ENCODE measurements at regions not wholly inside any gene's neighbourhood (a gene's known extent, or its start where the extent isn't known, plus 50 kb on each side); places are given as distances from the start of the nearest gene placed in this dataset.

DNA sequence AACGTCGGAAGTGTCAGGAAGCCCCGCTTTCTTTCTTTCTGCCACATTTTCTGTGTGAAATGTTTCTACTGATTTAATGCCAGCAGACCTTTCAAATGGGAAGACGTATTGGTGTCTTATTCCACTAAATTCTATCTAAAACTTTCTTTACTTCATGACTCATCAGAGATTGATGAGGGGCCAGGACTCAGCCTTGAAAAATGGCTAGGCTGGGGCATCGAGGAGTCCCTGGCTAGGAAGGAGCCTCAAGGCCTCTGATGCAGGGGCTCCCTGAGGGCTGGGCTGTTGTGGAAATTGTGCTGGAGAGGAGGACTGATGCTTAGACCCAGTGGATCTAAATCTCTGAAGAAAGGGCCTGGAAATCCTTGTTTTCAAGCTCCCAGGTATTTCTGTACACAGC is 192.8 kb upstream of the PDE10A start:
- Histone ChIP-seq H3K27ac (ENCODE audit: low read depth, low read length) (no peak overlapping the region), H3K27me3 (ENCODE audit: control insufficient read depth, insufficient read depth, low read length) (peaks cover 58% of the 10 kb centered on the region), H3K4me1 (ENCODE audit: control insufficient read depth, insufficient read depth, low read length) (no peaks in the 10 kb centered on the region), H3K36me3 (ENCODE audit: control insufficient read depth, insufficient read depth, low read length) (no peaks in the 10 kb centered on the region), H3K9me3 (ENCODE audit: control insufficient read depth, insufficient read depth, low read depth, low read length) (no peaks in the 10 kb centered on the region), H3K4me3 (ENCODE audit: low read depth, low read length) (no peak overlapping the region), H3K9ac (ENCODE audit: low read length) (no peak overlapping the region)

DNA sequence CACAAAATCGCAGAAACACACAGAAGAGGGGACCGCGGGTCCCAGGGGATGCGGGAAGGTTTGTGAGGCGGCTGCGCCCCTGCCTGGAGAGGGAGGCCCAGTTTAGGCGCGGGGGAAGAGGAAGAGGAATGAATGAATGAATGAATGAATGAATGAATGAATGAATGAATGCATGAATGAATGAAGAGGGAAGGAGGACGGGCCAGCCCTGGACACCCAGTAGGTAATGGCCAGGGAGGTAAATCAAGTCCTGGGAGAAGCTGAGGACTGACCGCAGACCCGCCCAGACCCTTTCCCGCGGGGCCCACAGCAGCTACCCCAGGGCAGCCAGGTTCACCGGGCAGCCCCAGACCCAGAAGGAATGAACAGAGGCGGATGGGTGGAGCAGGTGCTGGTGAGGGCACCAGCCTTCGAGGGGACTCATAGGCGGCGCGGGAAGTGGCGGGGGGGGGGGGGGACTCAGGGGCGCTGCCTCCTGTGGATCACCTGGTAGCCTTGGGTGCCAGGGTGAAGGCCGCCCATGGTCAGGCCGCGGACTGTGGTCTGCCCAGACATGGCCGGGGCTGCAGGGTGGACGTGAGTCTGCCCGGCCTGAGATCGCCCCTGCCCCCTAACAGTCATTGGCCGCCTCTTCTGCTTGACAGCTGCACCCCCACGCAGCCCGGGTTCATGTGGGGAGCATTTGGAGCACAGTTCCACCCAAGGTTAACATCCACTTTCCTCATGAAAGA is 192.0 kb upstream of the PDE10A start:
- peaks cover 63% of the 10 kb centered on the region for H3K27me3 ChIP-seq (ENCODE audit: control insufficient read depth, insufficient read depth, low read length)

DNA sequence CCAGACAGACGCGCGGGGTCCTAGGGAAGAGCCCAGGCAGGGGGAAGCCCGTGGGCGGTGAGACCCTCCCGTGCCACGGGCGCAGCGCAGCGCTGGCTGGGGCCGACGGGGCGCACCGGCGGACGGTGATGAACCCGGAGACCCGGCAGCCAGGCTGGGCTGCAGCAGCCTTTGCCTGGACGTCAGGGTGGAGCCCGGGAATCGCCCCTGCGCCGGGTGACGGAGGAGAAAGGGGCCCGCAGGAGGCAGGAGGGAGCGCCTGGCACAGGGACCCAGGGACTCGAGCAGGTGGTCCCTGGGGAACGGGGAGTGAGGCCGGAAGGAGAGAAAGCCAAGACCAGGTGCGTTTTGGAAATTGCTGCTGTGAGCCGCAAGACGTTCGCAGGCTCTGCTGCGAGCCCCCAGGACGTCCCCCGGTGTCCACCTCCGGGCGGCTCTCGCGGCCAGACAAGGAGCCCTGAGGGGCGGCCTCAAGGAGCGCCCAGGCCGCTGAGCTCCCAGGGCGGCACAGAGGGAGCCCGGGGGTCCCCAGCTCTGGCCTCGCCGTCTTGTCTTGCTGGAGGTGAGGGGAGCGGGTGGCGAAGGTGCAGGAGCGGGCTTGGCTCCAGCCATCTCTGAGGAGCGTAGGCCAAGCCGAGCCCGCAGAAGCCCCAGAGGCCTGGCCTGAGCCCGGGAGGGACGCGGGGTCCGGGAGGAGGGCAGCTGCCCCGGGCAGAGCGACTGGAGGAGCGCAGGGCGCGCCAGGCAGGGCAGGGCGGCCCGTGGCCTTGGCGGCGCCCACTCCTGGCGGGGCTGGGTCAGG is 191.2 kb upstream of the PDE10A start:
- H3K27ac ChIP-seq (ENCODE audit: low read depth, low read length) = no peak overlapping the region
- H3K27me3 ChIP-seq (ENCODE audit: control insufficient read depth, insufficient read depth, low read length) = peaks cover 66% of the 10 kb centered on the region
- H3K4me3 ChIP-seq (ENCODE audit: low read depth, low read length) = peak overlapping the region; percentile 59
- no peaks in the 10 kb centered on the region for H3K36me3 ChIP-seq (ENCODE audit: control insufficient read depth, insufficient read depth, low read length)
- H3K9ac ChIP-seq (ENCODE audit: low read length) = no peak overlapping the region
- H3K9me3 ChIP-seq (ENCODE audit: control insufficient read depth, insufficient read depth, low read depth, low read length) = no peaks in the 10 kb centered on the region
- no peaks in the 10 kb centered on the region for H3K4me1 ChIP-seq (ENCODE audit: control insufficient read depth, insufficient read depth, low read length)

More for the DNA sequence above, 192.0 kb upstream of the PDE10A start:
- Histone ChIP-seq H3K27ac (ENCODE audit: low read depth, low read length) (no peak overlapping the region), H3K9ac (ENCODE audit: low read length) (no peak overlapping the region), H3K4me1 (ENCODE audit: control insufficient read depth, insufficient read depth, low read length) (no peaks in the 10 kb centered on the region), H3K4me3 (ENCODE audit: low read depth, low read length) (peak overlapping the region; percentile 59), H3K9me3 (ENCODE audit: control insufficient read depth, insufficient read depth, low read depth, low read length) (no peaks in the 10 kb centered on the region), H3K36me3 (ENCODE audit: control insufficient read depth, insufficient read depth, low read length) (no peaks in the 10 kb centered on the region)

DNA sequence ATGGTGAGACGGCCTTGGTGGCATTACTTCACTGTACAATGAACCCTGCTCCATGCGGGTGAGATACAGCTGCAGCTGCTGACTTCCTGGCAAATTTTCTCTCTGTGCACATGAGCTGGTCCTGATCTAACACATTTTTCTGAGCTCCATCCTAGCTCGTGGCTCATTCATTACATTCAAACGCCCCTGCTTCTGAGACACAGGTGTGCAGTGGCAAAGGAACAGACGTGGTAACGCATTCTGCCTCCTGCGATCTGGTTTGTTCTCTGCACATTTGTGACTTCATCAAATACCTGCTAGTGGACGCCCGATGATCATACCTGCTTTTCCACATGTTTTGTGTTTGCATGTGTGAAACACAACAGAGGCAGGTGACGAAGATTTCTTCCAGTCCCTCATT is 189.6 kb upstream of the PDE10A start:
- Histone ChIP-seq H3K9ac (ENCODE audit: low read length) (no peak overlapping the region), H3K4me3 (ENCODE audit: low read depth, low read length) (no peak overlapping the region), H3K27me3 (ENCODE audit: control insufficient read depth, insufficient read depth, low read length) (peaks cover 66% of the 10 kb centered on the region), H3K9me3 (ENCODE audit: control insufficient read depth, insufficient read depth, low read depth, low read length) (no peaks in the 10 kb centered on the region), H3K27ac (ENCODE audit: low read depth, low read length) (no peak overlapping the region), H3K36me3 (ENCODE audit: control insufficient read depth, insufficient read depth, low read length) (no peaks in the 10 kb centered on the region), H3K4me1 (ENCODE audit: control insufficient read depth, insufficient read depth, low read length) (peaks cover 2% of the 10 kb centered on the region)

DNA sequence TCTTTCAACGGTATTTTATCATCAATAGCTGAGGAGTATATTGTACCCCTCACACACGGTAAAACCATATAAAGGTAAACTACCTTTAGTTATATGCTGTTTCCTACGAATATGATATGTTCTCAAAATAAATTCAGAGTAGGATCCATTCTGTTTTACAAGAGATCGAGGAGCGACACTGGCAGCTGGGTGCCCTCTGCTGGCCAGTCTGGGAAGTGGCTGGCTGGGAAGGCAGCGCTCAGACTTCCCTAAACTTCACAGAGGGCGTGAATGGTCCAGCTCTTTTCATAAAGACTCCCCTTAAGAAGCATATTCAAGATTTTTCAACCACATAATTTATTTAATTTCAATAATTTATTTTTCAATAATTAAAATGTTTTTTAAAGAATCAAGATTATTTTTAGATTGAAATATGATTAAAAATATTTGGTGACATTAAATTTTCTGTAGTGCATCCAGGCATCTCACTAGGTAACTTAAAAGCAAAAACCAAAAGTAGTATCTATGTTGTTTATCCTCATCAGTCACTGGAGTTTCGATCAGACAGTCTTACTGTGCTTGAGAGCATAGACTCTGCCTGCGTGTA is 187.5 kb upstream of the PDE10A start:
- Histone ChIP-seq H3K36me3 (ENCODE audit: control insufficient read depth, insufficient read depth, low read length) (no peaks in the 10 kb centered on the region), H3K9me3 (ENCODE audit: control insufficient read depth, insufficient read depth, low read depth, low read length) (no peaks in the 10 kb centered on the region), H3K27me3 (ENCODE audit: control insufficient read depth, insufficient read depth, low read length) (peaks cover 54% of the 10 kb centered on the region), H3K27ac (ENCODE audit: low read depth, low read length) (no peak overlapping the region), H3K4me3 (ENCODE audit: low read depth, low read length) (no peak overlapping the region), H3K4me1 (ENCODE audit: control insufficient read depth, insufficient read depth, low read length) (peaks cover 20% of the 10 kb centered on the region), H3K9ac (ENCODE audit: low read length) (no peak overlapping the region)

DNA sequence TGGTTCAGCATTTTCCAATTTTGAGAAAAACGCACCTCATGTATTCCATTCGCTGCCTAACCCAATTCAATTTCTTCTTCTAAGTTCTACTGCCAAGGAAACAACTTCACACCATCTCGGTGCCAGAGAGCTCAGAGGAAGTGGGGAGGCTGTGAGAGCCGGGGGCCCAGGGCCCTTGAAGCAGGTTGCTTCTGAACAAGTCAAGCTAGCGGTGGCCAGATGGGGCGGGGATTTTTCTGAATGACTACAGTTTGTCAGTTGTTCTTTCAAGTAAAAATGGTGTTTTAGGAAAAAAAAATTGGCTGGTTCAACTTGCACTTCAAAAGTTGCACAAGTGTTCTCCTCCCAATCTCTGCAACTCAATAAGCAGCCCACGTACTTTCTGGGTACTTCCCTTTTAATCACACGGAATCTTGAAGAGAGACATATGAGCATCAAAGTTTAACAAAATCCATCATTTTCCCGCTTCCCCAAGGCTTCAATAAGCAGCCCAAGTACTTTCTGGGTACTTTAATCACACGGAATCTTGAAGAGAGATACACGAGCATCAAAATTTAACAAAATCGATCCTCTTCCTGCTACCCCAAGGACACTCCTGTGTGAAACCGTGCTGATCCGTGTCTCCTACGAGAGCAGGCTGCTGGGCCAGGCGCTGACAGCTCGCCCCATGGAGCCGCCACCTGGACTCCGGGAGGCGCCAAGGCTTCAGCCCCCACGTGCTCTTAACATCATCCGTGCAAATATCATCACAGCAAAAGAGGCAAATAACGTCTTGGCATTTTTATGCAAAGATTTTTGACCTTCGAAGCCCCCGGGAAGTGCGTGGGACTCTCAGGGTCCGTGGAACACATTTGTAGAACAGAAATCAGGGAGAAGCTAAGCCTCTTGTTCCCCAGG is 186.7 kb upstream of the PDE10A start:
- Histone ChIP-seq H3K4me3 (ENCODE audit: low read depth, low read length) (no peak overlapping the region), H3K4me1 (ENCODE audit: control insufficient read depth, insufficient read depth, low read length) (peaks cover 20% of the 10 kb centered on the region), H3K9ac (ENCODE audit: low read length) (no peak overlapping the region), H3K27ac (ENCODE audit: low read depth, low read length) (no peak overlapping the region), H3K36me3 (ENCODE audit: control insufficient read depth, insufficient read depth, low read length) (no peaks in the 10 kb centered on the region), H3K9me3 (ENCODE audit: control insufficient read depth, insufficient read depth, low read depth, low read length) (no peaks in the 10 kb centered on the region), H3K27me3 (ENCODE audit: control insufficient read depth, insufficient read depth, low read length) (peaks cover 47% of the 10 kb centered on the region)

DNA sequence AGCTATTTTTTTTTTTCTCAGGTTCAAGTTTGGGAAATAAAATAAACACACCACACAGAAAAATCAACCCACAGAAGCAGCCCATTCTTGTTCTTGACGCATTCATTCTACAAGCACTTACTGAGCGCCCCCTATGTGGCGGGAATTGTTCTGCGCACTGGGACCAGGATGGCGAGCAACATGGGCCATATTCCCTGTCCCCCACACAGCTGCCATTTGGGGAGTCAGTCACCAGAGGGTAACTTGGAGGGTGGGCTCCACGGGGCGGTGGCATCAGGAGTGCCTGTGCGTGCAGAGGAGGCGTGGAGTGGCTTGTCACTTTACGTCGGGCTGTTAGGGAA is 185.0 kb upstream of the PDE10A start:
- H3K9me3 ChIP-seq (ENCODE audit: control insufficient read depth, insufficient read depth, low read depth, low read length) = no peaks in the 10 kb centered on the region
- peaks cover 29% of the 10 kb centered on the region for H3K27me3 ChIP-seq (ENCODE audit: control insufficient read depth, insufficient read depth, low read length)
- H3K4me1 ChIP-seq (ENCODE audit: control insufficient read depth, insufficient read depth, low read length) = peaks cover 32% of the 10 kb centered on the region
- H3K27ac ChIP-seq (ENCODE audit: low read depth, low read length) = no peak overlapping the region
- H3K4me3 ChIP-seq (ENCODE audit: low read depth, low read length) = no peak overlapping the region
- no peaks in the 10 kb centered on the region for H3K36me3 ChIP-seq (ENCODE audit: control insufficient read depth, insufficient read depth, low read length)
- no peak overlapping the region for H3K9ac ChIP-seq (ENCODE audit: low read length)

DNA sequence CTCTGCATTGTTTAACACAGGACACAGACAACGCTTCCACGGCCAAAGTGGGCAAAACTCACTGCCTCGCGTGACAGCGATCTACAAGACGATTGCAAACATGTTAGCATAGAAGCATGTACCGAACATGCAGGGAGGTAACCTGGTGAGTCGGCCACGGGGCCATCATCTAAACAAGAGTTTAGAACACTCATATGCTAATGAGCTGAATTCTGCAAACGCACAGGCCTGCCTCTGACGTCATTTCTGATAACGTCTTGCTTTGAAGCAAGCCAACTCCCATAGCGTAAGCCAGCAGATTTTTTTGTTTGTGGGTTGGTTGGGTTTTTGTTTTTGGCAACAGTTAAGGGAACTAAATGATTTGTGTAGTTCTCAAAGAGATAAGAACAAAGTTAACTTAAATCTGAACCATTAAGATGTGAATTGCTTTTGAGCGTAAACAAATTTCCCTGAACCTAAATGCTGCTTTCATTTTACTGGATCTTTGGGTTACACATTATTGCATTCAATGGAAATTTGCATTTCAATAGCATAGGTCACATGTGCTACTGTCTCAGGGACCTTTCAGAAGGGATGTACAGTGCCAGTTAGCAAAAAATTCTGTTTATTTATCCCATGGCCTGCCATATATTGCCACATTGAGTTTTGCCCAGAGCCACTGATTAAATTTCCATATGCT is 184.5 kb upstream of the PDE10A start:
- peaks cover 24% of the 10 kb centered on the region for H3K27me3 ChIP-seq (ENCODE audit: control insufficient read depth, insufficient read depth, low read length)
- H3K4me3 ChIP-seq (ENCODE audit: low read depth, low read length) = no peak overlapping the region
- H3K4me1 ChIP-seq (ENCODE audit: control insufficient read depth, insufficient read depth, low read length) = peaks cover 37% of the 10 kb centered on the region
- no peaks in the 10 kb centered on the region for H3K36me3 ChIP-seq (ENCODE audit: control insufficient read depth, insufficient read depth, low read length)
- H3K9ac ChIP-seq (ENCODE audit: low read length) = no peak overlapping the region
- no peak overlapping the region for H3K27ac ChIP-seq (ENCODE audit: low read depth, low read length)
- no peaks in the 10 kb centered on the region for H3K9me3 ChIP-seq (ENCODE audit: control insufficient read depth, insufficient read depth, low read depth, low read length)

DNA sequence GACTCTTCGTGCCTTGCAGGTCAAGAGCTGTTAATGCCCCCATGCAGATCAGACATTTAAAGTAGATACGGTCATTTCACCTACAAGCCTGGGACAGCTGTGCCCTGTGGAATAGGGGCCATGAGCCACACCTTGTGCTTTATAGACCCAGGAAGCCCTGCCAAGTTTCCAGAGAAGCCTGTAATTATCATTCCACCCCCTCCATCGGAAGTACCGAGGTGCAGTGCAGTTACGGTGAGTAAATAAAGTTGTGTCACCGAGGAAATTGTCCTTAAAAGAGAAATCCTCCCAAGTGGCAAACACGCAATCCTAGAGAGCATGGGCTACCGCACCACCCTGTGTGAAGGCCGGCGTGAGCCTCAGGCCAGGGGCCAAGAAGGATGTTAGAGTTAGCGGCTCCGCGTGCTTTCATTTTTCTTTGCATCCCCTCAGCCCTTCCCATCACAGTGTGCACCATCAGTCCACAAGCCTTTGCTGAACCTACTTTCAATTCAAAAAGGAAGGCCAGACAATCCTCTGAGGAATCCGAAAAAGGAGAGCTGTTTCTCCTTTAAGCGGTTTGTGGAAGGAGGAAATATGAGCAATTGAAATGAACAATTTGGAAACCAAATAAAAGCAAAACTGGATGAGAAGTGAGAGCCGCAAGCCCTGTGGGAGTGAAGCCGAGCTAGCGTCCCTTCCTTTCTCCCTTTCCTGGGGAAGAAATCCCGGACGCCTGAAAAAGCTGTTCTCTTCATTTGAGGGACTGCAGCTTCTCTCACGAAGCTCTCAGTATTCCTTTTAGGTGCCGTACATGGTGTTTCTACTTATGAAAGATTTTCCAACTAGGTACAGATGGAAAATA is 183.3 kb upstream of the PDE10A start:
- H3K27ac ChIP-seq (ENCODE audit: low read depth, low read length) = no peak overlapping the region
- H3K4me3 ChIP-seq (ENCODE audit: low read depth, low read length) = no peak overlapping the region
- H3K27me3 ChIP-seq (ENCODE audit: control insufficient read depth, insufficient read depth, low read length) = peaks cover 13% of the 10 kb centered on the region

DNA sequence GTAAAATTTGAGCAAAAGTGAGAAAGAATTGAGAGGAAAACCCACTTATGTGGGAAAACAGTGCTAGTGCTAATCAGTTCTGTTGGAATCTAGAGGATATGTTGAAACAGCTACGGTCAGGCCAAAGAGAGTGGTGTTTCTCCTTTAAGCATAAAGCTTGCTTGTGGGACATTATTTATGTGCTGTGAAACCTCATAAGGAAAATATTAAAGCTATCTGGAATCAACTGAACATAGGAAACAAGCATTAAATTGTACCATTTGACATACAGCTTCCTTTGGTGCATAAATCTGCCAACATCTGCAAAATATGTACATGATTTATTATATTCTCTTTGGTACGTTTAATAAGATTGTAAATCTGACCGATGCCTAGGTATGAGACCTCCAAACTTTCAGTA is 182.5 kb upstream of the PDE10A start:
- Histone ChIP-seq H3K27ac (ENCODE audit: low read depth, low read length) (no peak overlapping the region), H3K9me3 (ENCODE audit: control insufficient read depth, insufficient read depth, low read depth, low read length) (no peaks in the 10 kb centered on the region), H3K4me3 (ENCODE audit: low read depth, low read length) (no peak overlapping the region), H3K9ac (ENCODE audit: low read length) (no peak overlapping the region), H3K36me3 (ENCODE audit: control insufficient read depth, insufficient read depth, low read length) (no peaks in the 10 kb centered on the region), H3K4me1 (ENCODE audit: control insufficient read depth, insufficient read depth, low read length) (peaks cover 55% of the 10 kb centered on the region), H3K27me3 (ENCODE audit: control insufficient read depth, insufficient read depth, low read length) (peaks cover 6% of the 10 kb centered on the region; the same call in 1 of the 2 replicates)

More for the DNA sequence above, 183.3 kb upstream of the PDE10A start:
- Histone ChIP-seq H3K4me1 (ENCODE audit: control insufficient read depth, insufficient read depth, low read length) (peaks cover 49% of the 10 kb centered on the region), H3K36me3 (ENCODE audit: control insufficient read depth, insufficient read depth, low read length) (no peaks in the 10 kb centered on the region), H3K9me3 (ENCODE audit: control insufficient read depth, insufficient read depth, low read depth, low read length) (no peaks in the 10 kb centered on the region), H3K9ac (ENCODE audit: low read length) (no peak overlapping the region)

Data from HUES6 (cell line).